ENCODE measurements at regions not wholly inside any gene's neighbourhood (a gene's known extent, or its start where the extent isn't known, plus 50 kb on each side); places are given as distances from the start of the nearest gene placed in this dataset.

DNA sequence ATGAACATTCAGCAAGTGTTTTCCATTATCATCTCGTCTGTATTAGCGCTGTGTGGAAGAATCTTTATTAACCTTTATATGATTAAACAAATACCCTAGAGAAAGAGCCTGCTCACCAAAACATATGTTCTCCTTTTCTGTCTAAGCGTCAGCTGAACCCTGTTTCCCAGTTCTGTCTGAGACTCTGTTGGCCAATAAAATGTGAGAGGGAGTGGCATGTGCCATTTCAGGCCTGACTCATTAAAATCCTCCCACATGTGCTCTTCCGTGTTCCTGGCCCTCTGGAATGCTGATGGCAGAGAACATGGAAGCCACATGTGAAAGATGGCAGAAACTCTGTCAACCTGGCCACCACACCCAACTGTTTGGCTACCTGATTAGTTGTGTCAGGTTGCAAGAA is 181.9 kb upstream of the EDNRB start:
- intact Hi-C loops (cut with DNase I; ENCODE audit: low total_unique reads): no loop called here
- TF ChIP-seq POLR2A (IDR thresholded peaks at IDR 0.05) (no peak), EP300 (IDR thresholded peaks at IDR 0.05) (no peak), POLR2AphosphoS5 (IDR thresholded peaks at IDR 0.05) (no peak)
- TF ChIP-seq, protein P1, sequence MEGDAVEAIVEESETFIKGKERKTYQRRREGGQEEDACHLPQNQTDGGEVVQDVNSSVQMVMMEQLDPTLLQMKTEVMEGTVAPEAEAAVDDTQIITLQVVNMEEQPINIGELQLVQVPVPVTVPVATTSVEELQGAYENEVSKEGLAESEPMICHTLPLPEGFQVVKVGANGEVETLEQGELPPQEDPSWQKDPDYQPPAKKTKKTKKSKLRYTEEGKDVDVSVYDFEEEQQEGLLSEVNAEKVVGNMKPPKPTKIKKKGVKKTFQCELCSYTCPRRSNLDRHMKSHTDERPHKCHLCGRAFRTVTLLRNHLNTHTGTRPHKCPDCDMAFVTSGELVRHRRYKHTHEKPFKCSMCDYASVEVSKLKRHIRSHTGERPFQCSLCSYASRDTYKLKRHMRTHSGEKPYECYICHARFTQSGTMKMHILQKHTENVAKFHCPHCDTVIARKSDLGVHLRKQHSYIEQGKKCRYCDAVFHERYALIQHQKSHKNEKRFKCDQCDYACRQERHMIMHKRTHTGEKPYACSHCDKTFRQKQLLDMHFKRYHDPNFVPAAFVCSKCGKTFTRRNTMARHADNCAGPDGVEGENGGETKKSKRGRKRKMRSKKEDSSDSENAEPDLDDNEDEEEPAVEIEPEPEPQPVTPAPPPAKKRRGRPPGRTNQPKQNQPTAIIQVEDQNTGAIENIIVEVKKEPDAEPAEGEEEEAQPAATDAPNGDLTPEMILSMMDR (IDR thresholded peaks at IDR 0.05): no peak
- H3K4me1 ChIP-seq: no peaks in the 10 kb centered on the region
- DNase-seq: no peak
- no peak overlapping the region for H3K4me3 ChIP-seq
- 84 to 95% (median 89%) methylated on average over 4 of the region's 4 CpGs for WGBS, 5 donors
- no peak overlapping the region for H3K27ac ChIP-seq
- H3K9me3 ChIP-seq: no peaks in the 10 kb centered on the region
- no peaks in the 10 kb centered on the region for H3K27me3 ChIP-seq
- no peaks in the 10 kb centered on the region for H3K36me3 ChIP-seq

DNA sequence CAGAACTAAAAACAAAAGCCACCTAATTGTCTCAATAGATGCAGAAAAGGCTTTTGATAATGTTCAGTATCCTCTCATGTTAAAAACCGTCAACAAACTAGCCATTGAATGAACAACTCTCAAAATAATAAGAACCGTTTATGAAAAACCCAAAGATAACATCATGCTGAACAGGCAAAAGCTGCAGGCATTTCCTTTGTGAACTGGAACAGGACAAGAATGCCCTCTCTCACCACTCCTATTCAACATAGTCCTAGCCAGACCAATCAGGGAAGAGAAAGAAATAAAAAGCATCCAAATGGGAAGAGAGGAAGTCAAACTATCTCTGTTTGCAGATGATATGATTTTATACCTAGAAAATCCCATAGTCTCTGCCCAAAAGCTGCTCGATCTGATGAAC is 179.6 kb upstream of the EDNRB start:
- no peak for TF ChIP-seq POLR2AphosphoS5 (IDR thresholded peaks at IDR 0.05)
- no peak for TF ChIP-seq POLR2A (IDR thresholded peaks at IDR 0.05)
- TF ChIP-seq EP300 (IDR thresholded peaks at IDR 0.05): no peak
- TF ChIP-seq, protein P1 (IDR thresholded peaks at IDR 0.05): no peak
- no peaks in the 10 kb centered on the region for H3K36me3 ChIP-seq
- WGBS, 5 donors: 51 to 74% (median 67%) methylated on average over 3 of the region's 3 CpGs
- DNase-seq: no peak
- H3K4me1 ChIP-seq: no peaks in the 10 kb centered on the region
- H3K27me3 ChIP-seq: no peaks in the 10 kb centered on the region
- H3K9me3 ChIP-seq: no peaks in the 10 kb centered on the region
- H3K4me3 ChIP-seq: no peak overlapping the region
- intact Hi-C loops (cut with DNase I; ENCODE audit: low total_unique reads): no loop called here
- H3K27ac ChIP-seq: no peak overlapping the region

DNA sequence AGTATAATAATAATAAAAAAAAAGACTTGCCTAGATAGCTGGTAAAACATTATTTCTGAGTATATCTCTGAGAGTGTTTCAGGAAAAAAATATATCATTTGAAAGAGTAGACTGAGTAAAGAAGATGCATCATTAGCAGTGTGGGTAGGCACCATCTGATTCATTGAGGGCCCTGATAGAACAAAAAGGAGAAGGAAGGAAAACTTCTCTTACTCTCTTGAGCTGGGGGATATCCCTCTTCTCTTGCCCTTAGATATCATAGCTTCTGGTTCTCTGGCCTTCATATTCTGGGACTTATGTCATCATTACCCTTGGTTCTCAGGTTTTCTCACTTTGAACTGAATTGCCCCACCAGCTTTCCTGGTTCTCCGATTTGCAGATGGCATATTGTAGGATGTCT is 177.6 kb upstream of the EDNRB start:
- TF ChIP-seq POLR2A (IDR thresholded peaks at IDR 0.05): no peak
- no peak for TF ChIP-seq POLR2AphosphoS5 (IDR thresholded peaks at IDR 0.05)
- TF ChIP-seq EP300 (IDR thresholded peaks at IDR 0.05): no peak
- TF ChIP-seq, protein P1 (IDR thresholded peaks at IDR 0.05): no peak
- Histone ChIP-seq H3K27ac (no peak overlapping the region), H3K36me3 (no peaks in the 10 kb centered on the region), H3K9me3 (no peaks in the 10 kb centered on the region), H3K27me3 (no peaks in the 10 kb centered on the region), H3K4me3 (no peak overlapping the region), H3K4me1 (no peaks in the 10 kb centered on the region)
- DNase-seq: no peak
- intact Hi-C loops (cut with DNase I; ENCODE audit: low total_unique reads): no loop called here
- 81 to 100% (median 97%) methylated on average over 1 of the region's 1 CpG for WGBS, 5 donors

DNA sequence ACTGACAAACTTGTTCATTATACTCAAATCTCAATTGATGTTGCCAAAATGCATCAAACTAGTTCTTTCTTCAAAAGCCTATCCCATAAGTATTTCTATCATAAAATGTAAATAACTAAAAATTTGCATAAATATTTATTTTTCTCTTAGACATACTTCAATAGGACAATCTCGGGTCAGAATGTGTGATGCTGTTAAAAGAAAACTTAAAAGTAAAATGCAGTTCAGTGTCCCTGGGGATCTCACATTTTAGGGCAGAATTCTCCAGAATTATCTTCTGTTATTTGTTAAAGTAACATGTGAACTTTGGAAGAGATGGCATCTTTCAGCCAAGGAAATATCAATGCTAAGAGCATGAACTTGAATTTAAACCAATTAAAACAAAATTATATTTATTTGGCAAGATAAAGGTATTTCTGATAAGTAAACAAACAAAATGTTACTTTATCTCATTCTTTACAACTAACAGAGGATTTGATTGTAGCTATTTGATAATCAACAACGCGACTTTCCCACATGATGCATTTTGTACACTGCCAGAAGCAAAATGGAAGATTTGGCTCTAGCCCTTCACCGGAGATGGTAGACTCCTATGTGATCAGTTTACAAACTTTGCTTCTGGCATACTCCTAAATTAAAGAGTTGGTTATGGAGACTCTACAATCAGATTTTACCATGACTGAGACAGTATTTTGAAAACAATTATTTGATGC is 169.5 kb upstream of the EDNRB start:
- H3K4me1 ChIP-seq: peaks cover 0 to 36% (median 14%) of the 10 kb centered on the region in 4 donors
- no peak for DNase-seq
- WGBS, 5 donors: 18 to 39% (median 37%) methylated on average over 4 of the region's 4 CpGs
- TF ChIP-seq POLR2A (IDR thresholded peaks at IDR 0.05): no peak
- TF ChIP-seq, protein P1 (IDR thresholded peaks at IDR 0.05): no peak
- H3K4me3 ChIP-seq: no peak overlapping the region
- H3K36me3 ChIP-seq: no peaks in the 10 kb centered on the region
- intact Hi-C loops (cut with DNase I; ENCODE audit: low total_unique reads): no loop called here
- H3K27ac ChIP-seq: no peak overlapping the region
- H3K27me3 ChIP-seq: no peaks in the 10 kb centered on the region
- no peaks in the 10 kb centered on the region for H3K9me3 ChIP-seq
